DND-41 (cell line): ENCODE measurements at regions not wholly inside any gene's neighbourhood (a gene's known extent, or its start where the extent isn't known, plus 50 kb on each side); places are given as distances from the start of the nearest gene placed in this dataset.

Source experiments
- EZH2 ChIP-seq: IDR thresholded peaks from 3 replicates; pipeline ENCODE4 v1.6.1; 2012; ENCODE audit warnings: borderline replicate concordance, low read depth, mild to moderate bottlenecking, moderate library complexity, low read length, inconsistent platforms; ENCODE audit not compliant: severe bottlenecking
- TF ChIP-seq, protein P1 (sequence below): IDR thresholded peaks from 2 replicates; pipeline ENCODE4 v1.5.1; 2012; ENCODE audit warnings: borderline replicate concordance, low read length, moderate library complexity, mild to moderate bottlenecking; ENCODE audit not compliant: poor library complexity, severe bottlenecking; ENCODE audit errors: extremely low read depth

DNA sequence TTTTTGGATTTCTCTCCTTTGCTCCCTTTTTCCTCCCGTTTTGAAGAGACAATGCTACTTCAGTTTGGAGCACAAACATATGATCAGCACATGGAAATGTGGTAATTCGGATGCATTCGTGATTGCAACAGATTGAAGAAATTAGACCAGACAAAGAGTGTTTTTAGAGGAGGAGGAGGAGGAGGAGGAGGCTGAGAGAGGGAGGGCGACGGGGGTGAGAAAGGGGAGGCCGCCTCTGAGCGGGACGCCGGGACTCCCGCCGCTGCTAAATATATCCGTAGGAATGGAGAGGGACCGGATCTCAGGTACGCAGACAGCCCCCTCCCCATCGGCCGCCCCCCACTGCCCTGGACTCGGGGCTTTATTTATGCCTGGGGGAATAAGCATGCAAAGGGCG is 179.3 kb downstream of the SEC14L1 start:
- no peak for TF ChIP-seq EZH2
- TF ChIP-seq, protein P1, sequence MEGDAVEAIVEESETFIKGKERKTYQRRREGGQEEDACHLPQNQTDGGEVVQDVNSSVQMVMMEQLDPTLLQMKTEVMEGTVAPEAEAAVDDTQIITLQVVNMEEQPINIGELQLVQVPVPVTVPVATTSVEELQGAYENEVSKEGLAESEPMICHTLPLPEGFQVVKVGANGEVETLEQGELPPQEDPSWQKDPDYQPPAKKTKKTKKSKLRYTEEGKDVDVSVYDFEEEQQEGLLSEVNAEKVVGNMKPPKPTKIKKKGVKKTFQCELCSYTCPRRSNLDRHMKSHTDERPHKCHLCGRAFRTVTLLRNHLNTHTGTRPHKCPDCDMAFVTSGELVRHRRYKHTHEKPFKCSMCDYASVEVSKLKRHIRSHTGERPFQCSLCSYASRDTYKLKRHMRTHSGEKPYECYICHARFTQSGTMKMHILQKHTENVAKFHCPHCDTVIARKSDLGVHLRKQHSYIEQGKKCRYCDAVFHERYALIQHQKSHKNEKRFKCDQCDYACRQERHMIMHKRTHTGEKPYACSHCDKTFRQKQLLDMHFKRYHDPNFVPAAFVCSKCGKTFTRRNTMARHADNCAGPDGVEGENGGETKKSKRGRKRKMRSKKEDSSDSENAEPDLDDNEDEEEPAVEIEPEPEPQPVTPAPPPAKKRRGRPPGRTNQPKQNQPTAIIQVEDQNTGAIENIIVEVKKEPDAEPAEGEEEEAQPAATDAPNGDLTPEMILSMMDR = no peak
